ENCODE measurements at regions not wholly inside any gene's neighbourhood (a gene's known extent, or its start where the extent isn't known, plus 50 kb on each side); places are given as distances from the start of the nearest gene placed in this dataset.

DNA sequence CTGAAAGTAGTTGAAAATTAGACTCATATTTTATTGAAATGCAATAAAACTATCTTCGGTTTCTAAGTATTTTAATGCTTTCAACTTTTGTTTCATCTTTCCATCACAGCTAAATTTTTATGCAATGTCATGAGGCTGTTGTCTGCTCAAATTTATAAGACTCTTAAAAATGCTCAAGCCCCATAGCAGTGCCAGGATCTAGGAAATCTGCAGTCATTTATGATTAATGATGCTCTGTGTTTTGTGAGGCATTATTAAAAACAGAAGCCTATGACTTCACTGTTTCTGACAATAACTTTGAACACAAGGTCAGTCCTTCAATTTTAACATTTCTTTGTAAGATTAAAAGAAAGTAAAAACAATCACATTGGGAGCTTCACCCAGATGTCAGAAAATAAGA, 112.5 kb downstream of the ALX1 start:
- Histone ChIP-seq H3K23me2 (ENCODE audit: low read depth, low read length) (no peaks in the 10 kb centered on the region), H2BK12ac (ENCODE audit: low read depth, low read length) (no peak overlapping the region), H3K4me3 (ENCODE audit: extremely low read depth in 1 of 4, insufficient read depth in 2 of 4, low read depth in 3 of 4, low read length in 4 of 4) (no peak overlapping the region), H3K36me3 (ENCODE audit: control insufficient read depth in 2 of 4, insufficient read depth in 4 of 4, low read length in 3 of 4) (no peaks in the 10 kb centered on the region), H3K27me3 (replicated peaks in 1 of 4; ENCODE audit: control insufficient read depth in 3 of 4, extremely low read depth in 1 of 4, insufficient read depth in 3 of 4, low read length in 3 of 4) (no peaks in the 10 kb centered on the region), H2BK5ac (ENCODE audit: low read depth, low read length) (no peak overlapping the region), H3K4ac (replicated peaks; ENCODE audit: insufficient read length, low read depth, low read length) (no peak overlapping the region), H3K4me2 (ENCODE audit: insufficient read depth in 1 of 2, low read depth in 2 of 2, low read length in 2 of 2) (no peak overlapping the region), H3K9me3 (ENCODE audit: insufficient read depth in 2 of 2, low read depth in 1 of 2, low read length in 1 of 2) (no peaks in the 10 kb centered on the region), H3K14ac (ENCODE audit: insufficient read length) (no peak overlapping the region), H2AFZ (ENCODE audit: low read length) (no peak overlapping the region), H3K56ac (replicated peaks; ENCODE audit: insufficient read length, low read depth, low read length) (no peak overlapping the region), H3K23ac (ENCODE audit: insufficient read length) (no peak overlapping the region), H3K9ac (replicated peaks in 1 of 4; ENCODE audit: extremely low read depth in 1 of 4, low read depth in 3 of 4, low read length in 3 of 4) (no peak overlapping the region), H3K18ac (ENCODE audit: extremely low read depth, low read length) (no peak overlapping the region), H2BK120ac (replicated peaks; ENCODE audit: low read depth, low read length) (no peak overlapping the region), H3K4me1 (replicated peaks in 1 of 4; ENCODE audit: control insufficient read depth in 3 of 4, insufficient read depth in 4 of 4, low read length in 3 of 4) (no peaks in the 10 kb centered on the region), H2AK5ac (ENCODE audit: low read depth, low read length) (no peak overlapping the region), H3K79me2 (ENCODE audit: control insufficient read depth in 1 of 2, insufficient read depth in 2 of 2, low read length in 2 of 2) (no peaks in the 10 kb centered on the region), H3K79me1 (ENCODE audit: low read depth, low read length) (no peaks in the 10 kb centered on the region), H4K20me1 (replicated peaks in 1 of 2; ENCODE audit: control insufficient read depth in 1 of 2, insufficient read depth in 2 of 2, low read length in 2 of 2) (no peaks in the 10 kb centered on the region), H4K8ac (ENCODE audit: extremely low read depth, insufficient read depth, low read length) (no peak overlapping the region), H4K91ac (replicated peaks; ENCODE audit: insufficient read length, low read length) (no peak overlapping the region), H2BK15ac (ENCODE audit: low read length) (no peak overlapping the region), H4K5ac (ENCODE audit: insufficient read length, low read depth, low read length) (no peak overlapping the region), H3K27ac (ENCODE audit: low read depth, low read length) (no peak overlapping the region), H2BK20ac (ENCODE audit: low read length) (no peak overlapping the region)
- WGBS, 2 experiments (ENCODE audit: extremely low coverage in 1 of 2, insufficient coverage in 1 of 2, insufficient read length in 1 of 2, insufficient replicate concordance in 2 of 2, low coverage in 1 of 2, low lambda C conversion rate in 2 of 2, missing lambda C conversion rate in 1 of 2) = 83% methylated on average over 1 of the region's 1 CpG; no CpG with 5 or more reads in 1 of the 2 experiments
- POLR2A ChIA-PET (ENCODE audit: partially characterized antibody) = no interaction called here
- DNase-seq (ENCODE audit: low read depth in 1 of 2, low spot score in 2 of 2) = no peak
- CTCF ChIA-PET (ENCODE audit: partially characterized antibody) = no interaction called here
- FAIRE-seq = no peak
- TF ChIP-seq CHD1 (IDR thresholded peaks at IDR 0.05; ENCODE audit: low read depth, low read length) (no peak), RFX5 (IDR thresholded peaks at IDR 0.05; ENCODE audit: borderline replicate concordance, low read depth, low read length) (no peak), TAF7 (optimal IDR thresholded peaks at IDR 0.05; ENCODE audit: borderline replicate concordance, low read depth, low read length) (no peak), SP4 (IDR thresholded peaks at IDR 0.05; ENCODE audit: low read length) (no peak), NANOG (IDR thresholded peaks at IDR 0.05; ENCODE audit: insufficient read depth, low read depth, low read length, poor library complexity, severe bottlenecking) (no peak), TCF12 (IDR thresholded peaks at IDR 0.05; ENCODE audit: low read depth, low read length) (no peak), RNF2 (IDR thresholded peaks at IDR 0.05; ENCODE audit: borderline replicate concordance, low read depth, low read length, missing control alignments, poor library complexity, severe bottlenecking) (no peak), SIX5 (IDR thresholded peaks at IDR 0.05; ENCODE audit: low read depth, low read length) (no peak), SUZ12 (IDR thresholded peaks at IDR 0.05; ENCODE audit: low read length) (no peak), BCL11A (IDR thresholded peaks at IDR 0.05; ENCODE audit: low read depth in 2 of 2, low read length in 2 of 2) (no peak), CHD2 (IDR thresholded peaks at IDR 0.05; ENCODE audit: low read length) (no peak)
- TF ChIP-seq, protein P1, sequence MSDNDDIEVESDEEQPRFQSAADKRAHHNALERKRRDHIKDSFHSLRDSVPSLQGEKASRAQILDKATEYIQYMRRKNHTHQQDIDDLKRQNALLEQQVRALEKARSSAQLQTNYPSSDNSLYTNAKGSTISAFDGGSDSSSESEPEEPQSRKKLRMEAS (IDR thresholded peaks at IDR 0.05) = no peak
- TF ChIP-seq, protein P2, sequence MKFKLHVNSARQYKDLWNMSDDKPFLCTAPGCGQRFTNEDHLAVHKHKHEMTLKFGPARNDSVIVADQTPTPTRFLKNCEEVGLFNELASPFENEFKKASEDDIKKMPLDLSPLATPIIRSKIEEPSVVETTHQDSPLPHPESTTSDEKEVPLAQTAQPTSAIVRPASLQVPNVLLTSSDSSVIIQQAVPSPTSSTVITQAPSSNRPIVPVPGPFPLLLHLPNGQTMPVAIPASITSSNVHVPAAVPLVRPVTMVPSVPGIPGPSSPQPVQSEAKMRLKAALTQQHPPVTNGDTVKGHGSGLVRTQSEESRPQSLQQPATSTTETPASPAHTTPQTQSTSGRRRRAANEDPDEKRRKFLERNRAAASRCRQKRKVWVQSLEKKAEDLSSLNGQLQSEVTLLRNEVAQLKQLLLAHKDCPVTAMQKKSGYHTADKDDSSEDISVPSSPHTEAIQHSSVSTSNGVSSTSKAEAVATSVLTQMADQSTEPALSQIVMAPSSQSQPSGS (IDR thresholded peaks at IDR 0.05; ENCODE audit: low read length) = no peak
